Stimulated activated naive CD8-positive, alpha-beta T cell treated with anti-CD3 and anti-CD28 coated beads, Interleukin-15, amount 100 ng/mL, for 72 hours (primary cell): ENCODE measurements at regions not wholly inside any gene's neighbourhood (a gene's known extent, or its start where the extent isn't known, plus 50 kb on each side); places are given as distances from the start of the nearest gene placed in this dataset.

Experiments
- ATAC-seq: fragments of 150-1000 bp; cut with Tn5 transposase; 2 replicates; pipeline ENCODE4 v1.10.0; 2021; ENCODE audit warnings: mild to moderate bottlenecking, moderate library complexity
- DNase-seq, 2 donors: peaks; one replicate each; pipeline ENCODE4 v3.0.0; 2021 to 2022
- H3K27ac Mint-ChIP-seq, 2 donors: one replicate each; pipeline ENCODE4 v1.8.0; 2022; ENCODE audit warnings: mild to moderate bottlenecking in 2 of 2, mixed read lengths in 2 of 2, moderate library complexity in 2 of 2
- H3K27me3 Mint-ChIP-seq: one replicate; pipeline ENCODE4 v1.8.0; 2022; ENCODE audit warnings: mixed read lengths
- H3K4me1 Mint-ChIP-seq: one replicate; pipeline ENCODE4 v1.8.0; 2022; ENCODE audit warnings: mild to moderate bottlenecking, mixed read lengths
- H3K4me3 Mint-ChIP-seq, 2 donors: one replicate each; pipeline ENCODE4 v1.8.0; 2022; ENCODE audit warnings: mild to moderate bottlenecking in 2 of 2, mixed read lengths in 2 of 2, moderate library complexity in 1 of 2
- H3K9me3 Mint-ChIP-seq, 2 donors: one replicate each; pipeline ENCODE4 v1.8.0; 2022; ENCODE audit warnings: mixed read lengths in 2 of 2

DNA sequence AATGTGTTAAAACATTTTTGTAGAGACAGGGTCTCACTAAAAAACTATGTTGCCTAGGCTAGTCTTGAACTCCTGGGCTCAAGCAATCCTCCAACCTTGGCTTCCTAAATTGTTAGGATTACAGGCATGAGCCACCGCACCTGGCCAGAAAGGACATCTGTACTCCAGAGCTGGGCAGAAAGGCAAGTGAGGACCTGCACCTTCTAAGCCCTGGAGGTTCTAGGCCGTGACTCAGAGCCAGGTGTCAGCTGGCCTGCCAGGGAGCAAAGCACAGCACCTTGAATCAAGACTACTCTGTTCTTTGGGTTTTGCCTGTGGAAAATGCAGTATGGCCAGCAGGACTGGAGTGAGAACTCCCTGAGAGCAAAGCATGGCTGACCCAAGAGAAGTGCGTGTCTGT, 396.5 kb downstream of the ADRA2A start:
- ATAC-seq (no peak), DNase-seq (no peak)
- Mint-ChIP-seq H3K27ac (no peak overlapping the region), H3K4me3 (no peak overlapping the region), H3K27me3 (no peaks in the 10 kb centered on the region), H3K4me1 (no peaks in the 10 kb centered on the region), H3K9me3 (no peaks in the 10 kb centered on the region)

DNA sequence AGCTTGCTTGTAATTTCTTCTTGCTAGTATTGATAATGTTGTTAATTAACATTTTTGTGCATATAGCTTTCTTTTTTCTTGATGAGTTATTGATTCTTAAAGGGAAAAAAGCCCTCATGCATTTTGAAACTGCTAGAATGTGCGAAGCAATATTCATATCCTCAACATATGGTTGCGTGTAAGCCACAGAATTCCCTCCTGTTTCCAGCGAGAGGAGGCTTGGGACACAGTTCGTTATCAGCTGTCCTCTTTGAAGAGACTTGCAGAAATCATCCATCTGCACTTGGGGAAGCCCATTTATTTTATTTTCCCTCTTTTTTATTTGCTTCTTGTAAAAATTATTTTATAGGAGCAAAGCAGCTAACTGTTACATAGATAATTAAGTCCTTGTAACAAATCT, 398.0 kb downstream of the ADRA2A start:
- H3K4me1 Mint-ChIP-seq: no peaks in the 10 kb centered on the region
- no peak for DNase-seq
- no peak for ATAC-seq
- no peaks in the 10 kb centered on the region for H3K27me3 Mint-ChIP-seq
- H3K27ac Mint-ChIP-seq: no peak overlapping the region
- H3K4me3 Mint-ChIP-seq: no peak overlapping the region
- no peaks in the 10 kb centered on the region for H3K9me3 Mint-ChIP-seq

DNA sequence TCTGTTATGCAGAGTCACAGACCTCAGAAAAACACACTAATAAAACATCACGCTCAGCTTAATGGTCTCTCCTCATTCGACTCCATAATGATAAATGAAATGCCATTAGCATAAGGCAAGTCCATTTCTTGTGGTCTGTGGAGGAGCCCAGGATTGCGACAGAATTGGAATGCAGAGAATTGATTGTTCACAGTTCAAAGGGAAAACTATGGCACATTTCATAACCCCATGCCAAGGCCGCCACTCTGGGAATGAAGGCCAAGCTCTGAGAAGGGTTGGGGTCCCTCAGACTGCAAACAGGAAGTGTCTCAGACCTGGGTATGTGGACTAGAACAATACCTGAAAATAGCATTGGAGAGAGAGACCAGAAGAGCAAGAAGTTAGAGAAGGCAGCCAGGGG, 398.9 kb downstream of the ADRA2A start:
- Mint-ChIP-seq H3K27ac (no peak overlapping the region), H3K4me3 (no peak overlapping the region), H3K4me1 (no peaks in the 10 kb centered on the region), H3K27me3 (no peaks in the 10 kb centered on the region), H3K9me3 (no peaks in the 10 kb centered on the region)
- DNase-seq: no peak
- no peak for ATAC-seq

DNA sequence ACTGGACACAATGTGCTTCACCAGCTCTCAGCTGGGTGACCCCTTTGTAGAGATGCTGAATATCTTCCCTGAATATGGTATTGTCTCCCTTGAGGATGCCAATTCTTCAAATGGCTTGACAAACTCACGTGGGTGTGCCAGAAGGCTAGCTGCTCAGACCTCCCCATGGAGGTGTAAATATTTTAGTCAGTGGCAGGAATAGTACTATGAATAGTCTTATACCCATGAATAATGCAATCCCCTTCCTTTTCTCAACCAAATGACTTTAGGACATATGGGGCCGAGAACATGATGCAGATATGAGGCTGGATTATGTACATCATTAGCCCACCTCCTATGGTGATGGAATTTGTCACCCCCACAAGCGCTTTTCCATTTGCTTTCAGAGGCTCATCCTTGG, 401.8 kb downstream of the ADRA2A start:
- Mint-ChIP-seq H3K9me3 (no peaks in the 10 kb centered on the region), H3K4me1 (no peaks in the 10 kb centered on the region), H3K27me3 (no peaks in the 10 kb centered on the region), H3K4me3 (no peak overlapping the region), H3K27ac (peak overlapping the region in 1 of 2 donors; percentile 19)
- no peak for ATAC-seq
- no peak for DNase-seq

DNA sequence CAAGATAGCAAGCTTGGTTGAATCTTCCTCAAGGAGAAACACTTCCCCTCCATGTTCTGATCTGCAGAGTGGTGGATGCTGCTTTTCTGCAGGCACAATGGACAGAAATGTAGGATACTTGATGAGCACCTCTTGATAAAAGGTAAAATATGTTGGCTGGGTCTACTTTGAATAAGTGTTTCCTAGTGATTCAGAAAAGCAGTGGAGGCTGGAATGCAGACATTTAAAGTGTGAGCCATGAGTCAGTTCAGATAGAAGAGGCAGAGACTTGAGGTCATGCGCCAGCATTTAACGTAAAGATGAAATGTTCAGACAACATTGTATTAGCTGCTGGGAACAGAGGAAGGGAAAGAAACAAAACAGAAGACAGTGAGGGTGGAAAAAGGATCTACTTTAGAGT, 403.1 kb downstream of the ADRA2A start:
- H3K27me3 Mint-ChIP-seq: no peaks in the 10 kb centered on the region
- no peak for DNase-seq
- H3K27ac Mint-ChIP-seq: peak overlapping the region in 1 of 2 donors; percentile 68
- no peak for ATAC-seq
- H3K4me3 Mint-ChIP-seq: no peak overlapping the region
- H3K4me1 Mint-ChIP-seq: no peaks in the 10 kb centered on the region
- no peaks in the 10 kb centered on the region for H3K9me3 Mint-ChIP-seq

DNA sequence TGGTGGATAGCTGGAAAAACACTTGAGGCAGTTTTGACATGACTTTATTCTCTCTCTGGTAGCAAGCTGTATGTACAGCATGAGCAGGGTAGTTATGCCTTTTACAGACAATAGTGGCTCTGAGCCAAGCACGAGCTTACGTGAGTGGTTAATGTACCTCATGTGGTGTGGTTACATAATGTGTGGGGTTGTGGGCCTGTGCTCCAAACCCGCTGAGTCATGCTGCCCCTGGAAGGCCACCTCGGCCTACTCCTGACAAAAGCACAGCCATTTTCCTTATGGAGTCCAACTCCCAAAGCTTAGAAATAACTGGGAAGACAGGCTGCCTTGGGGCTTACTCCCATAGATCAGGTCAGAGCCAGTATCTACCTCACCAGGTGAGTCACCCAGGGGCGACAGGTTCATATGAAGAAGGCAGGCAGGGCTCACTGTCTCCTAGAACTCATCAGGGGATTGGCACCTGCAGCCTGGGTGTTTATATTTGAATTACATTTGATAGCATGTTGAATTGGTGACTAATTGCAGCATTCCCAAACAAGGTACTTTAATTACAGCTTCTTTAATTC, 404.5 kb downstream of the ADRA2A start:
- ATAC-seq (no peak), DNase-seq (no peak)
- H3K9me3 Mint-ChIP-seq: no peaks in the 10 kb centered on the region
- no peak overlapping the region for H3K4me3 Mint-ChIP-seq
- H3K27ac Mint-ChIP-seq: no peak overlapping the region
- H3K4me1 Mint-ChIP-seq: no peaks in the 10 kb centered on the region
- no peaks in the 10 kb centered on the region for H3K27me3 Mint-ChIP-seq

DNA sequence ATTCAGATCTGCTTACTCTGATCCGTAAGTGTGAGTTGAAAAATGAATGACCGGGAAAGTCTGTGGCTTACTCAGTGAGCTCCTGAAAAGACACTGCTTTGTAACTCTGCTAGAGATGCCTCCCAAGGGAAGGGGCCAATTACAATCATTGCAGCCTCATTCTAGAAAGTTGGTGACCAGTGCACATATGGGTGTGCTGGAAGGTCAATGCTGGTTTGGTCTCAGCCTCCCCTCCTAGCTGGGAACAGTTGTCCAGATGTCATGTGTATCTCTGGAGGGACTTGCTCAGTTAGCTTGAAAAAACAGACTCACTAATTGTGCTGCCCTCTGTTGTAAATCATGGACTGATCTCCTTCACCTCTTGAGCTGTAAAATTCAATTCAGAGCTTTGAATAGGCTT, 405.0 kb downstream of the ADRA2A start:
- DNase-seq: no peak
- no peak for ATAC-seq
- no peaks in the 10 kb centered on the region for H3K9me3 Mint-ChIP-seq
- H3K27ac Mint-ChIP-seq: no peak overlapping the region
- no peaks in the 10 kb centered on the region for H3K4me1 Mint-ChIP-seq
- H3K4me3 Mint-ChIP-seq: no peak overlapping the region
- H3K27me3 Mint-ChIP-seq: no peaks in the 10 kb centered on the region

DNA sequence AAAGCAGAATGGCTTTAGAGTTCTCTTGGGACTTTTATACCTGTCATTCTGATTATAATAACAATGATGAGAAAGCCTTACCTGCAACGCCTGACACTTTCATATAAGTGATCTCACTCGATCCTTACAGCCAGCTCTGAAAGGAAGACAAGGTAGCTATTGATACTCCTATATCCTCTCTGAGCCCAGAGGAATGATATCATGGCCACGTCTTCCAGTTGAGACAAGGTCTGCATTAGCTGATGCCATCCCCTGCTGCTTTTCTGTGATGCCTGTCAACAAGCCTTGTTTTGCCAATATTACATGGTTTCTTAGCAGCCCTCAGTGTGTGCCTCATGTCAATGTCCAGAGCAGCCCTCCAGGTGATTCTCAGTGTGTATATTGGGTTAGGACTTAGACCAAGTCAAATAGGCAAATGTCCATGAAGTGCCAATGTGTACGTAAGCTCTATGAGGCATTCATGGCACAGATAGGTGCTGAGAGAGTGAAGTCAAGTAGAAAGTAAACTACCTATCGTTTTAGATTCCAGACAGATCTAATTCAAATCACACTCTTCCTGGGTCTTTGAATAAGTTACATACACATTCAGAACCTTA, 405.9 kb downstream of the ADRA2A start:
- Mint-ChIP-seq H3K4me3 (no peak overlapping the region), H3K9me3 (peaks cover 3 to 5% of the 10 kb centered on the region in 2 donors), H3K4me1 (no peaks in the 10 kb centered on the region), H3K27ac (no peak overlapping the region), H3K27me3 (no peaks in the 10 kb centered on the region)
- ATAC-seq: no peak
- no peak for DNase-seq

DNA sequence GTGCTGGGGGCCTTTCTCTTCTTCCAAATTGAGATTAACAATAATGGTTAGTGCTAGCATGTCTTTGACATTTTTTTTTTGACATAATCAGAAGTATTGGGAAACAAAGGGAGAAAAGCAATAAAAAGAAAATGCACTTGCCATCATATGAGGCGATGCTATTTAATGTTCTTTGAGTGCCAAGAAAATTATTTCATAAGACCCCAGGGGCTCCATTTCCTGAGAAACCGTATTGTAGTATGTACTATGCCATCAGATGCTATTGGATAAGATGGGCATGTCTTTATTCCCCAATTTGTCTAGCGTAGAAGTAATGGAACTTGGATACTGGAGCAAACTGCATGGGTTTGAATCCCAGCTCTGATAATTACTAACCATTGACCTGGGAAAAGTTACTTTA, 408.9 kb downstream of the ADRA2A start:
- no peaks in the 10 kb centered on the region for H3K4me1 Mint-ChIP-seq
- peaks cover 18 to 20% of the 10 kb centered on the region in 2 donors for H3K9me3 Mint-ChIP-seq
- no peak overlapping the region for H3K27ac Mint-ChIP-seq
- no peaks in the 10 kb centered on the region for H3K27me3 Mint-ChIP-seq
- no peak for ATAC-seq
- DNase-seq: no peak
- no peak overlapping the region for H3K4me3 Mint-ChIP-seq

DNA sequence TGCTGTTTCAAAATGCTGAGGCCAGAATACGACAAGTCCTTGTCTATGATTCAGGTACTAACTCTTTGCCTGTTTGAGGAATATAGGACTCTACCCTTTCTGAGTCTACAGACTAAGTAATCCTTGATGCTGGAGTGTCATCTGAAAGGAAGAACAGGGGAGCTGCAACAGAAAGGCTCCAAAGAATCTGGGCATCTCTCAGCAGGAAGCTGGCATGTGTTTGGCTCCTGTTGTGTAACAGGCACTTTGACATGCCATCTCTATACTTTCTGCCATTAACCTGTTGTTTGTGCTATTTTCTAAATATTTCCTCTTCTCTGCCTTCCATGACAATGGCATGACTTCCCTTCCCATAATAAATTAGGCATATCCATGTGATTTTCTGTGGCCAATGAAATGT, 409.5 kb downstream of the ADRA2A start:
- peaks cover 24 to 26% of the 10 kb centered on the region in 2 donors for H3K9me3 Mint-ChIP-seq
- no peaks in the 10 kb centered on the region for H3K4me1 Mint-ChIP-seq
- ATAC-seq: no peak
- no peaks in the 10 kb centered on the region for H3K27me3 Mint-ChIP-seq
- H3K27ac Mint-ChIP-seq: no peak overlapping the region
- H3K4me3 Mint-ChIP-seq: no peak overlapping the region
- no peak for DNase-seq

DNA sequence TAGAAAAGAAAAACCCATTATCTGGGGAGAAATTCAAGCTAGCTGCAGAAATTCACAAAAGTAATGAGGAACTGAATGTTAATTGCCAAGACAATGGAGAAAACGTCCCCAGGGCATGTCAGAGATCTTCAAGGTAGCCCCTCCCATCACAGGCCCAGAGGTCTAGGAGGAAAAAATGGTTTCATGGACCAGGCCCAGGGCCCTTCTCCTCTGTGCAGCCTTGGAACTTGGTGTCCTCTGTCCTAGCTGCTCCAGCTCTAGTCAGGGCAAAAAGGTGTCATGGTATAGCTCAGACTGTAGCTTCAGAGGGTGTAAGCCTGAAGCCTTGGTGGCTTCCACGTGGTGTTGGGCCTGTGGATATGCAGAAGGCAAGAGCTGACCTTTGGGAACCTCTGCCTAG, 411.8 kb downstream of the ADRA2A start:
- Mint-ChIP-seq H3K27me3 (no peaks in the 10 kb centered on the region), H3K27ac (no peak overlapping the region), H3K4me1 (no peaks in the 10 kb centered on the region), H3K9me3 (peaks cover 37 to 45% of the 10 kb centered on the region in 2 donors), H3K4me3 (no peak overlapping the region)
- DNase-seq (no peak), ATAC-seq (no peak)

DNA sequence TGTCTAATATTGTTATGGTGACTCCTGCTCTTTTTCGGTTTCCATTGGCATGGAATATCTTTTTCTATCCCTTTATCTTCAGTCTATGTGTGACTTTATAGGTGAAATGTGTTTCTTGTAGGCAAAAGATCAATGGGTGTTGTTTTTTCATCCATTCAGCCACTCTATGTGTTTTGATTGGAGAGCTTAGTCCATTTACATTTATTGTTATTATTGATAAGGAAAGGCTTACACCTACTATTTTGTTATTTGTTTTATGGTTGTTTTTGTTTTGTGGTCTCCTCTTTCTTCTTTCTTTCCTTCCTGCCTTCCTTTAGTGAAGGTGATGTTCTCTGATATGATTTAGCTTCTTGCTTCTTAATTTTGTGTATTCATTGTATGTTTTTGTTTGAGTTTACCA, 414.3 kb downstream of the ADRA2A start:
- no peak overlapping the region for H3K27ac Mint-ChIP-seq
- ATAC-seq (no peak), DNase-seq (no peak)
- peaks cover 37 to 45% of the 10 kb centered on the region in 2 donors for H3K9me3 Mint-ChIP-seq
- no peak overlapping the region for H3K4me3 Mint-ChIP-seq
- H3K4me1 Mint-ChIP-seq: no peaks in the 10 kb centered on the region
- H3K27me3 Mint-ChIP-seq: no peaks in the 10 kb centered on the region

DNA sequence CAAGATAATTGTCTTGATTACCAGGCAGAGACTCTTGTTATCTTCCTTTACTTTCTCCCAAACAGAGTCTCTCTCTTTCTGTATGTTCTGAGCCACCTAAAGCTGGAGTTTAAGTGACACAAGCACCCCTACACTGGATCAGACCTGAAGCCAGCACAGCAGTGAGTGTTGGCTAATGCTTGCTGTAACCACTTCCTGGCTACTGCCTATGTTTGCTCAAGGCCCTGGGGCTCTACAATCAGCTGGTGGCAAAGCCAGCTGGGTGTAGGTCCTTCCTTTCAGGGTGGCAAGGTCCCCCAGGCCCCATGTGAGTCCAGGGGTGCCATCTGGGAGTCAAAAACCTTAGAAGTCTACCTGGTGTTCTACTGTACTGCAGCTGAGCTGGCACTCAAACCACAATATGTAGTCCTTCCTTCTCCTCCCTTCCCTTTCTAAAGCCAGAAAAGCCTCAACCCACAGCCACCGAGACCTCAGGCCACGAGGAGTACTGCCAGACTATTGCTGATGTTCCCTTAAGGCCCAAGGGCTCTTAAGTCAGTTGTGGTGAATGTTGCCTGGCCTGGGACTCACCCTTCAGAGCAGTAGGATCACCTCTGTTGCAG, 416.3 kb downstream of the ADRA2A start:
- Mint-ChIP-seq H3K9me3 (peaks cover 28 to 38% of the 10 kb centered on the region in 2 donors), H3K4me1 (no peaks in the 10 kb centered on the region), H3K27me3 (peaks cover 7% of the 10 kb centered on the region), H3K27ac (no peak overlapping the region), H3K4me3 (no peak overlapping the region)
- ATAC-seq (no peak), DNase-seq (no peak)

DNA sequence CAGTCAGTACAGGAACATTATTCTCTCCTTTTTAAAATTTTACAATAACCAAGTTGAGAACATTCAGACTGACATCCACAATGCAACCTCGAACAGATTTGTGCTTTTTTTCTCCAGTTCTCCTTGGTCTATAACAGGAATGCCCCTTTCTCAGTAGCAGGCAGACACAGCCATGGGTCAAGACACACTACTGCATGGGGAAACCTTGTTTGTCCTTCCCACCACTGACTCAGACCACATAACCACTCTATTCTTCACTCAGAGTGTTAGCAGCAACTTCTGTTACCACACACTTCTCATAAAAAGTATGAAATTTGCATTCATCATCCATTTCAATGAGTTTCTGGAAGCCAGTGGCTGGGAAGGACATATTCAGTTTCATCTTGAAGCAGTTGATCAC, 421.7 kb downstream of the ADRA2A start:
- Mint-ChIP-seq H3K4me1 (no peaks in the 10 kb centered on the region), H3K4me3 (no peak overlapping the region), H3K27me3 (peaks cover 7% of the 10 kb centered on the region), H3K27ac (no peak overlapping the region), H3K9me3 (peaks cover 0 to 5% of the 10 kb centered on the region in 2 donors)
- no peak for ATAC-seq
- DNase-seq: no peak

DNA sequence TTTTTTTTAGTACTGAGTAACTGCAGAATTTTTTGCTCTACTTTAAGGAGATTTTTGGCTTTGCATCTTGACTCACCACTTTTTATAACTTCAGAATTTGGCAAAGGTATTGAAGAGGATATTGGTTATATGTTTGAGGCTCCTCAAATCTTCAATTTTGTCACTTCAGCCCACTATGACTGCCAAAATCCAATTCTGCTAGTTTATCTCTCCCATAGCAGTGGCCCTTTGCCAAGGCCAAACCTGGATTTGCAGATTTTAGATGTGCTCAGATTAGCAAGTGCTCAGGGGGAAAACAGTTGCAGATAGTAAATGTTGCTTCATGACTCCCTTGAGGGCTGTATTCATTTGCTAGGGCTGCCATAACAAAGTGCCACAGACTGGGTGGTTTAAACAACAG, 427.5 kb downstream of the ADRA2A start:
- ATAC-seq (no peak), DNase-seq (no peak)
- peaks cover 0 to 23% of the 10 kb centered on the region in 2 donors for H3K9me3 Mint-ChIP-seq
- no peaks in the 10 kb centered on the region for H3K4me1 Mint-ChIP-seq
- H3K4me3 Mint-ChIP-seq: no peak overlapping the region
- H3K27me3 Mint-ChIP-seq: peaks cover 10% of the 10 kb centered on the region
- no peak overlapping the region for H3K27ac Mint-ChIP-seq

DNA sequence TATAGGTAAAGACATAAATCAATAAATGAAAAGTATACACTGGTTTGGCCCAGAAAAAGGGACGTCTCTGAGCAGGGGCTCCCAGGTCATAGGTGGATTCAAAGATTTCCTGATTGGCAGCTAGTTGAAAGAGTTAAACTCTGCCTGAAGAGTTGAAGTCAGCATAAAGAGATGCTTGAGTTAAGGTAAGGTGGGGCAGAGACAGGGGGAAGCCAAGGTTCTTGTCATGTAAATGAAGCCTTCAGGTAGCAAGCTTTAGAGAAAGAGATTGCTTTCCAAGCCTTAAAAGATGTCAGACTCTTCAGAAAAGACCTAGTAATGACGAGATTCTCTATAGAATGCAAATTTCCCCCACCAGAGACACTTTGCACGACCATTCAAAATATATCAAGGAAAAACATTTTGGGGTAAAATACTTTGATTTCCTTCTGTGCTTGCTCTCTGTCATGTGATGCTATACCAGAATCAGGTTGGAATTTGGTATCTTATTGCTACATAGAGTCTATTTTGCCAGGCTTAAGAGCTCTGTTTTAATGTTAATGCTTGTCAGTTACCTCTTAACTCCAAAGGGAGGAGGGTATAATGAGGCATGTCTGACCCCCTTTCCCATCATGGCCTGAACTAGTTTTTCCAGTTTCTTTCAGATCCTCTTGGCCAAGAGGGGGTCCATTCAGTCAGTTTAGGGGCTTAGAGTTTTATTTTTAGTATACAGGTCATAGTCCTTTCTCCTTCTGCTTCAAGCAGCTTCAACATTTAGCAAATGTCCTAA, 429.6 kb downstream of the ADRA2A start:
- DNase-seq: no peak
- H3K27me3 Mint-ChIP-seq: peaks cover 15% of the 10 kb centered on the region

More for the DNA sequence above, 429.6 kb downstream of the ADRA2A start:
- Mint-ChIP-seq H3K27ac (no peak overlapping the region), H3K9me3 (peaks cover 0 to 23% of the 10 kb centered on the region in 2 donors), H3K4me1 (no peaks in the 10 kb centered on the region), H3K4me3 (no peak overlapping the region)
- no peak for ATAC-seq
